HG03097 (cell line): ENCODE measurements at regions not wholly inside any gene's neighbourhood (a gene's known extent, or its start where the extent isn't known, plus 50 kb on each side); places are given as distances from the start of the nearest gene placed in this dataset.

Experiments used
- ATAC-seq: cut with Tn5 transposase; IDR thresholded peaks from one replicate; pipeline ENCODE4 v1.9.1; 2021; ENCODE audit not compliant: unreplicated experiment, low FRiP score

DNA sequence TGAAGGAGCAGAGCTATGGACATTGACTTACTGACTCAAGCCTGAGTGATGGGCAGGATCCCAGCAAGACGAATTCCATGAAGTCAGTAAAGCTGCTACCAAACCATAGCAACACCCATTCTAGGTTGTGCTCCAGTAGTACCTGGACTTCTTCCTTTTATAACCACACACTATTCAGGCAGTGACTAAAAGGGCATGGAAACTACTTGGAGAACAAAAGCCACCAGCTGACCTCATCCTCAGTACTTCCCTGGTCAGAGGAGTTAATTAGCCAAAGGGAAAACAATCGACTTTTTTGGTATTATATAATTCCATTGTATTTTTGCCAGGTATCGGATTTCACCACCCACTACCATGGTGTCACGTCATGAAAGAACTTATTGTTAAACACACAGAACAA lies 237.1 kb downstream of the TTC32 start:
- ATAC-seq, result no peak

DNA sequence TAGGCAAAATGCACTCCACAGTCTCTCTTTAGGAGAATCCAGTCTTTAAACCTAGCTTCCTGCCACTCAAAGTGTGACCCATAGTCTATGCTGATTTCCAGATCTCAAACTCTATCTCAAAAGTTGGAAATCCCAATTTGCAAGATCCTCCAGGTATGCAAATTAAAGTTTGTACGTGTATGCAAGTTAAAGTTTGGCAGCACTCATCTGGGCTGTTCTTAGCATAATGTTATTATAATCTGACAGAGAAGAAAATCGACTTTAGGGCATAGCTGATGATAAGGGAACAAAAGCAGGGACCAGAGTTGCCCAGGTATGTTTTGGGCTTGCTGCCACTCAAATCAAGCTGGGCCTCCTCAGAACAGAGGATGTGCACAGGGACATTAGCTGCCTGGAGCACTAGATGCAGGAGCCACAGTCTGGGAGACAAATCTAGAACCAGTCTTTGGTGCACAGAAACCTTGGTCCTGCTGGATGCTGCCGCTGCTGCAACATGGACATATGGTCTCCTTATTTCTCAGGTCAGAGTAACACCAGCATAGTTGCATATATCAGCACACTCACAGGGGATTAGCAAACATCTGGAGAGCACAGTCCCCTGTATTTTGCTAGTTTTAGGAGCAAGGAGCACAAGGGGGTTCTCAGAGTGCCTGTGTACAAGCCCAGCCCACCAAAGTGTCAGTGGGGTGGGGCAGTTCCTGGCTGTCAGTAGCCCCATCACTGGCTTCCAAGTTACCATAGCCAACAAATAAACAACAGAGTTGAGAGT lies 242.6 kb downstream of the TTC32 start:
- no peak for ATAC-seq

DNA sequence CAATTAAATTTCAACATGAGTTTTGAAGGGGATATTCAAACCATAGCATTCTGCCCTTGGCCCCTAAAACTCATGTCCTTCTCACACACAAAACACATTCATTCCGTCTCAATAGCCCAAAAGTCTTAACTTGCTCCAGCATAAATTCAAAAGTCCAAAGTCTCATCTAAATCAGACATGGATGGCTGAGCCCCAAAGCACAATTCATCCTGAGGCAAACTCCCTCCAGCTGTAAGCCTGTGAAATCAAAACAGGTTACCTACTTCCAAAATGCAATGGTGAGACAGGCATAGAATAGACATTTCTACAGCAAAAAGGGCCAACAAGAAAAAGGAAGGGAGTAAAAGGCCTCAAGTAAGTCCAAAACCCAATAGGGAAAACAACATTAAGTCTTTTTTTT lies 245.8 kb downstream of the TTC32 start:
- no peak for ATAC-seq

DNA sequence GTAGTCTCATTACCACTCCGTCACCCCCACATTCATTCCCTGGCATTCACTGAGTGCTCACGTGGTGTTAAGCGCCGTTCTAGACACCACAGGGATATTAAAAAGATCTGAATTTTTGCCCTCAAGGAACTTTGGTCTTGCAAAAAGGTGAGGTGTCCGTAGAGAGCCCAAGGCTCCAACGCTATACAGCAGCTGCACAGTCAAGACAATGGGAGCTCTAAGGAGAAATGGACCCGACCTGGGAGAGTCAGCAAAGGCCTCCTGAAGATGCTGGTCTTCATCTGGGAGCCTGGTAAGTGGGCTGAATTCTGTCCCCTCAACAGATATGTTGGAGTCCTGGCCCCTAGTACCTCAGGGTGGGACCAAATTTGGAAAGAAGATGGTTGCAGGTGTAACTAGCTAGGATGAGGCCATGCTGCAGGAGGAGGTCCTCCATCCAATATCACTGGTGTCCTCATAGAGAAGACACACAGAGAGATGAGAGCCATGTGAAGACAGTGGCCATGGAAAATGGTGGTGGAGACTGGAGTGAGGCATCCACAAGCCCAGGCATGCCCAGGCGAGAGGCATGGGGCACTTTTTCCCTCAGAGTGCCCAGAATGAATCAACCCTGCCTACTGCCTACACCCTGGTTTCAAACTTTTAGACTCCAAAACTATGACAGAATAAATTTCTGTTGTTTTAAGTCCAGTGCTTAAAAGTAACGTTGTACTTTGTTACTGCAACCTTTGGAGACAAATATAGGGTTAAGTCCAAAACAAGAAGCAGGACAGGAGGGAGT lies 247.3 kb downstream of the TTC32 start:
- ATAC-seq, result no peak

DNA sequence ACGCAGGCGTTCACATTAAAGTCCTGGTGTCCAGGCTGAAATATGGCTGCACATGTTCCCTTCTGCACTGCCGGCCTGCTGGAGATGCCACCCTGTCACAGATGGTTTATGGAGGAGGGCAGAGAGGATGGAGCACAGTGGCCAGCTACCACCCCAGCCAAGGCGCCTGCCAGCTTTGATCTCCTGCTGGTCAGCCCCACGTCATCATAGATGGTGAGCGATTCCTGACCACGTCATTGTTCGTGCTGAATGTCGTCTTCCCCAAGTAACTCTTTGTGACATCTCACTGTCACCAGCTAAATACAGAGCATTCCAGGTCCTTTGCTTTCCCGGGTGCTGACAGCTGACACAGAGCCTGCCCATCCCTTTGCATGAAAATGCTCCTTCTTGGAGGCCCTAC lies 248.3 kb downstream of the TTC32 start:
- no peak for ATAC-seq

DNA sequence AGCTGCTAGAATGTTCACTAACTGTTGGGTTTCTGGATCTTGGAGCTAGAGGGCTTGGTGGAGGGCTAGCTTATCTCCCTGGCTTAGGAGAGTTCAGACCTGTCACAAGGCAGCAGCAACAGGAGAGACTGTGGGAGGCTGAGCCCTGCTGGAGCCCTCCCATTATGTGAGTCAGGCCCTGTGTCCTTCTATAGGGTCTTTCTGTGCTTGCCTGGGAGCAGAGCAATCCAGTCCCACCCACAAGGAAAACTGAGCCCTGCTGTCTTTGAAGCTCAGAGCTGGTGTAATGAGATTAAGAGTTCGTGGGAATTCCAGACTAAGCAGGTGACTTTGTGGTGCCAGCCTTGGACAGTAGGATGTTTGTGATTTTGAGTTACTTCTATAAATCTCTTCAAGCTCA lies 249.0 kb downstream of the TTC32 start:
- no peak for ATAC-seq

DNA sequence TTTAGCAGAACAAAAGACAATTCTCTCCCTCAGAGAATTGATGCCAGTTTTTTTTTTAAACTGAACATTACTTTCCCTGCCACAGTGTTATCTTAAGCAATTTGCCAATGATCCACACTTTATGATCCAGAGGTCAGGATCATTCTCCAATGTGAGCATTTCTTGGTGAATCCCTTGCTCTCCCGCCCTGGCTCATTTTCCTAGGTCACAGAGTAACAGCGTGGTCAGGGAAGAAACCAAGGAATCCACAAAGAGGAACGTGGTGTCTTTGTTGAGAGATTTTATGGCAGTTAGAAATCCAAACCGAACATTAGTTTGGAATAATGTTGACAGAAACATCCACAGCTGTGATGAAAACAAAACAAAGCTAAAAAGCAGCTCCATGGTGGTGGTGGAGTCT lies 250.3 kb downstream of the TTC32 start:
- no peak for ATAC-seq

DNA sequence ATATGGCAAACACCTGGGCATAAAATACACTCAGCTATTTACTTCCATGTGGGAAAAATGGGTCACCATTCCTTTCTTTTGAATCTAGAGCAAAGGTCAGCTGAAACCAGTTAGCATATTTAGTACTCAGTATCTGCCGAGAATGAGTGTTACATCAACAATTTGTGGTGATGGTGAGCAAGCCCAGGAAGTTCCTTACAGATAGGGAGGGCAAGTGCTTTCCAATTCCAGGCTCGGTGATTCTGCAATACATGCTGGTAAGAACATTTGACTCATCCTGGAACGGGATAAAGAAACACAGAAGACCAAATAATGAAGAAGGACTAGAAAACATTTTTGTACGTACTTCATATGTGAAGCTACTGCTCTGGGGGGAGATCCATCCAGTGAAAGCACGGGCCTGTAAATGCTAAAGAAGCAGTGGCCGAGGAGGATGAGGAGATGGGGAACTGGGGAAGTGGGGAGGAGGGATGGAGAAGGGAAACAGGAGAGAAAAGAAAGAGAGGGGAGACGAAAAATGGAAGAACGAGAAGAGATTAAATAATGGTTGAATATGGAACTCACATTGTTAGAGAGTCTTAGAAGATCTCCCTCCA lies 251.9 kb downstream of the TTC32 start:
- ATAC-seq, result no peak

GRCh38 chr2:19649142-19649541 lies 252.6 kb downstream of the TTC32 start:
- ATAC-seq, result no peak

DNA sequence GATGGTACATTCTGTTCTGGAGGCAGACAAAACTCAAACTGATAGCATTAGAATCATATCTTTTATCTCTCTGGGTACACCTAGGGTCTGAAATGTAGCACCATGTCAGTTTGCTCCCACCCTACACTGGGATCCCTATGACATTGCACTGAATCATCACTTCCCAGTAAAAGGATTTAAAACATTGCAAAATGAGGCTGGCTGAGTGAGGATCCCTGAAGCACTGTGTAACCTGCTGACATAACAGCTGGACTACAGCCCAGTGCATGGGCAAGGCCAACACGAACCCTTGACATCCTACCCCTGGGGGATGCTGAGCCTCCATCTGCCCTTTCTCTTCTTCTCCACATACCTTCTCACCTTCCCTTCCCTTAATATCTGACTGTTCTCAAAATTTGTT lies 253.2 kb downstream of the TTC32 start:
- ATAC-seq, result no peak

DNA sequence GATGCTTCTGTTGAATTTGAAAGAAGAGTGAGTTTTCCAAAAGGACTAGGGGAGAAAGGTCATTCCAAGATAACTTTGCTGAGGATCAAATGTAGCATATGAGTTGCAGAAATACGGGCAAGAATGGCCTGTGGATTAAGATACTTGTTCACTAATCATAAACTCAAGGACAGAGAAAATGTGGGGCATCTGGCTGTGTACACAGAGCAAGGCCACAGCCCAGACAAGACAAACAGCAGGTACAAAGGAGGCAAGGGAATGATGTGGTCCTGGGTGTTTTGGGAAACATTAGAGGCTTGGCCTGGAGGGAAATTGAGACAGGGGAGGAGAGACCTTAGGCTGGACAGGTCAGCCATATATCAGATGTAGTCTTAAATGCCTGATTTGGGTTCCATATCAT lies 254.8 kb downstream of the TTC32 start:
- ATAC-seq, result no peak

DNA sequence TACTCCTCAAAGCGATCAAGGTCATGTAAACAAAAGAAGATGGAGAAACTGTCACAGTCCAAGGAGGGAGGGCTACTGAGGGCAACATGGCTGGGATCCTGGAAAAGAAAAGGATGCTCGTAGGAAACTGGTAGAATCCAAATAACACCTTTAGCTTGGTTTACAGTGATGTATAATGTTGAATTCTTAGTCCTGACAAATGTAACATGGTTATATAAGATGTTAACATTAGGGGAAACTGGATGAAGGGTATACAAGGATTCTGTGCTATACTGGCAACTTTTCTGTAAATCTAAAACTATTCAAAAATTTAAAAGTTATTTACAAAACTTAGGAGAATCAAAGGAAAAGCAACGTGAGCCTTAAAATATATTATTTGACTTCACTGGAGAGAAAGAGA lies 257.0 kb downstream of the TTC32 start:
- no peak for ATAC-seq

- ATAC-seq, result no peak
Observed at GRCh38 chr2:19643117-19643518, 258.7 kb downstream of the TTC32 start.

GRCh38 chr2:19642501-19642900 lies 259.3 kb downstream of the TTC32 start:
- ATAC-seq, result no peak

- no peak for ATAC-seq
Observed at GRCh38 chr2:19635951-19636510, 265.8 kb downstream of the TTC32 start.

DNA sequence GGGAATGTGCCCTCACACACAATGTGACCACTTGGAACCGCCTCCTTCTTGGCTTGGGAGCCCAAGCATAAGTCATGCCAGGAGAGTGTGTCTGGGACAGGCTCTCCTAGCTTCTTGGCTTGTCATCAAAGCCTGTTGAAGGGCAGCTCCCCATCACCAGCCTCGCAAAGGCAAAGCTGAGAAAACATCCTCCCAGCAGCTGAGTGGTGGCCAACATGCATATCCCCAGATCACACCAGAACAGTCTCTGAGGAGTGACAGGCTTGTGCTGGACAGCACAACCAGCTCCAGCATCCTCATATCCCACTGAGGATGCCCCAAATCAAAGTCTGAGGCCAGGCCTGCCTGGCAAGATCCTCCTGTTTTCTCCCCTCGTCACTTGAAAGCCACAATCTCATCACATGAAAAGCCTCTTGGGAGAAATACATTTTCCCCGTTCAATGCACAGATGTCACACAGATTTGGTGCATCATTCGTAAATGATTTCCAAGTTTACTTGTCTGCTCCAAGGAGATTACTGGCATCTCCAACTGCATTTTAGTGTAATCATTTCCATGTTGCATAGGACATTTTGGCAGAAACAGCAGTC lies 269.3 kb downstream of the TTC32 start:
- ATAC-seq, result no peak

DNA sequence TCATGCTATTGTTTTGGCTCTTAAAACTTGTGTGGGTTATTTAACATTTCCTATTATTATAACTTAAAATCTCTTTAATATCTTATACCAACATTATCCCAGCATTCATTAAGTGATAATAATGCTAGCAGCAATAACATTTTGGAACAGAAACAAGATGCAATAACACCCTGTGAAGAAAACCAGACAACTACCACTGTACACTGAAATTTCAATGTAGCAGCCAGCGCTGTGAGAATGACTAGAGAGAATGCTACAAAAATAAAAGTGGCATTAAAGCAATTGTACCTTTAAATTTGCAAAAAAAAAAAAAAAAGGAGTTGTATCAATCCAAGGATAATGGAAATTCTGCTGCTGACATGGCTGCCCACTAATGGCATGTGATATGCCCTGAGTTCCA lies 269.9 kb downstream of the TTC32 start:
- no peak for ATAC-seq

DNA sequence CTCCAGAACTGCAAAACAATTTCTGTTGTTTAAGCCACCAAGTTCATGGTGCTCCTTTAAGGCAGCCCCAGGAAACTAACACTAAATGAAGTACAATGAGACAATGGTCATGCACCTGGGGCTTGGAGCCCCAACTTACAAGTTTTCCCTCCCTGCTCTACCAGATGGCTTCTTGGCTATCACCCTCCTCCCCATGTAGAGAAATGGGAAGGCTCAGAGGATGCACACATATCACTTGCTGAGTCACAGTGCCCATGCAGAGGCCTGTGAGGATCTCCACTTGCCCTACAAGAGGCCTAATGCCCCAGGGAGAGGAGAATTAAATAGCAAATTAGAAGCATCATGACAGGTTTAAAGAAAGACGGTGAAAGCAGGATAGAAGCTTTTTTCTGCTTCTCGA lies 270.9 kb downstream of the TTC32 start:
- ATAC-seq, result no peak

DNA sequence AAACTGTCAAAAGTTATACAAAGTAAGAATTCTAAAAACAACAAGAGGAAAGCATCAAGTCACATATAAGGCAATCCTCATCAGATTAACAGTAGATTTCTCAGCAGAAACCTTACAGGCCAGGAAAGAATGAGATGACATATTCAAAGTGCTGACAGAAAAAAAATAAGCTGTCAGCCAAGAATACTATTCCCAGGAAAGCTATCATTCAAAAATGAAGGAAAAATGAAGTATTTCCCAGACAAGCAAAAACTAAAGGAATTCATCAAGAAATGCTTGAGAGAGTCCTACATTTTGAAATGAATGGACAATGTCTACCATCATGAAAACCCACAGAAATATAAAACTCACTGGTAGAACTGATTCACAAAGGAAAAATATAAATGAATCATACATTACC lies 268.9 kb upstream of the OSR1 start:
- ATAC-seq, result no peak

DNA sequence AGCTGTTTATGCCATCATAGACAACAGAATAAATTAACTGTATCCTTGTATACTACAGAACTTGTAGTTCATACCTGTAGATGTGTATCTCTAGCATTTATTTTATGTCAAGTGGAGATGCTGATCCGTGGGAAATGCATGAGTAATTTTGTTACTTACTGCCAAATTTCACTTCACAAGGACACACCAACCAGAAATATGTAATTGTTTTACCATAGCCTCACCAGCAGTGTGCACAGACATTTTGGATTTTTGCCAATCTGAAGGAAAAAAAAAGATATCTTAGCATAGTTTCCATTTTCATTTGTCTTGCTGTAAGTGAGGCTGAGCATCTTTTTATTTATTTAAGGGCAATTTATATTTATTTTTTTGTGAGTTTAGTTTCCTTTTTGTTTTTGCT lies 265.1 kb upstream of the OSR1 start:
- ATAC-seq, result no peak

DNA sequence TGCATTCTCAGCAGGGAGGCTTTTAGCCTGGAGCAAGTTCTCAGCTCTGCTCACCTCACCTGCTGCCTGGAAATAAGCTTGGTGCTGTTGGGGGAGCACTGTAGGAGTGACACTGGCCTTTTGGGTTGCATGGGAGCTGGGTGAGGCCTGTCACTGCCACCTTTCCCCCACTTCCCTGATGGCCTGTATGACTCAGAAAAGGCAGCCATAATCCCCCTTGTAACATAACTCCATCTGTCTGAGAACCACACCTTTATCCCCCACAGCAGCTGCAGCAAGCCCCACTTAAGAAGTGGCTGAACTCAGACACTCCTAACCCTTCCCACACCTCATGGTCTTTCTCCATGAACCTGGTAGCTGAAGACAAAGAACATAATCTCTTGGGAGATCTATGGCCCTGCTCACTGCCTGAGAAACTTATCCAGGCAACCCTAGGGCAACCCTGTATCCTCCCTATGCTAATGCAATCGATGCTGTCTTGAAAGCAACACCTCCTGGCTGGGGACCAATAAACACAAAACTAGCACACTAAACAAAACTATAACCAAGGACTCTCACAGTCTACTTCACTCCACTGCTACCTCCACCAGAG lies 258.9 kb upstream of the OSR1 start:
- ATAC-seq, result no peak
